Lung microvascular endothelial cell (primary cell): ENCODE measurements at regions not wholly inside any gene's neighbourhood (a gene's known extent, or its start where the extent isn't known, plus 50 kb on each side); places are given as distances from the start of the nearest gene placed in this dataset.
"Not testable (repeated sequence)": the region's sequence is repeated elsewhere in the genome, so short reads cannot be mapped to it uniquely, and the experiment has no call there.

Source experiments
- DNase-seq, 2 donors: peaks; one replicate each; pipeline versions ENCODE4 v3.0.0 to v3.0.0-alpha.2; 2010; ENCODE audit warnings: low read depth in 2 of 2

DNA sequence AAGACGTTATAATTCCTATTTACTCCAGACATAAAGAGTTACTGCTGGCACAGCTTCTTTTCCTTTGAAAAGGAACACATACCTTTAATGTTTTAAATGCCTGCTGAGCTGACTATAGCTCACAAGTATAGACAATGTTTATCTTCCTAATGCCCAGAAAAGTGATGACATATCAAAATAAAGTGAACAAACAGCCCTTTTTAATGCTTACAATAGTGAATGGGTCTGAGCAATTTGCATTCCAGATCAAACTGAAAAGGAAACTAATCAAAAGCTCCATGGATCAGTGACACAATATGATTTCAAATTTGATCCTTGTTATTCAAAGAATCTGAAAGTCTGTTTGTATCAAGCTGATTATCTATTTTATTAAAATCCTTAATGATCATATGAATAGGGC, 233.6 kb upstream of the SEMA3E start:
- no peak for DNase-seq

DNA sequence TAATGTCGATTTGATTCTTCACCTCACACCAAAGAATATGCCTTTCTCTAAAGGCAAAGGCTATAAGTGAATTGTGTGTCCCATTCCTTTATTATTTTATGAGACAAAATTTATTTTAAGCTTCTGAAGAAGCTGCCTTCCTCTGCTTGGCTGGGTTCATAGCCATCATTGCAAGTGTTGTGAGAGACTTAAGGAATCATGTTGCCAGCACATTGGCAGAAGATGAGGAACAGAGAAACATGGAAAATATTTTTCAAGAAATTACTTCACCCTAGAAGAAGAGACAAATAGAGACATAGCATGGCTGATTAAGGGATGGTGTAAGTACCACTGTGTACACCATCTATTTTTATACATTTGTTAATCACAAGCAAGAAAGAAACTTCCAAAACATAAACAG, 230.1 kb upstream of the SEMA3E start:
- no peak for DNase-seq

DNA sequence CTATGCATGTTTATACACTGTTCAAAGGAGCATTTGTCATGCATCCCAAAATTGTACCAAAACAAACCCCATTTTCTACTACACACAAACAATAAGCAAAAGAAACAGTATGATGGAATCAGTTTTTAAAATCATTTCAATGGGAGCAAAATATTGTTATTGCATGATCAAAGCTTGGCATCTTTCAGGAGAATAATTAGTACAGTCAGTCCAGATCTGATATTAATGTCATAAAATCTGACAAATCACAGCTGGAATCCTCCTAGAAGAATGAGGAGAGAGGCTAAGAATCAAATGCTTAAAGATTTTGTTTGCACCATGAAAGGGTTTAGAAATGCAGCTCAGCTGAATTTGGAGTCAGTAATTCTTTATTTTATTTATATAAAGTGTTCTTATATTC, 229.7 kb upstream of the SEMA3E start:
- DNase-seq: no peak

DNA sequence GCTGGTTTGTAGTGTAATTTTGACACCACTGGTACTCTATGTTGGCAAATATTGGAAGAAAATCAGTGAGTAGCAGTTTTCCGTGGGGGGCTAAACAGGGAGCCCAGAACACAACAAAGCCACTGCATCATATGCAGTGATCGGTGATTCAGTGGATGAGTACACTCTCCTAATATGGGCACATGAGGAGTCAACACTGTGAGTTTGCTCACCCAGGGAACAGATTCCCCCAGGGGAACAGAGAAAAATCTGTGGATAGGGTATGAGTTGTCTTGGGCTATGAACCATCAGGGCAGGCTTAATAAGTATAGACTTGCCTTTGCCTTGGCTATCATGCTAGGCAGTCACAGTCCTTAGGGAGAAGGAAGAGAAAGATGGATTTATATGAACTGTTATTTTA, 227.7 kb upstream of the SEMA3E start:
- no peak for DNase-seq

DNA sequence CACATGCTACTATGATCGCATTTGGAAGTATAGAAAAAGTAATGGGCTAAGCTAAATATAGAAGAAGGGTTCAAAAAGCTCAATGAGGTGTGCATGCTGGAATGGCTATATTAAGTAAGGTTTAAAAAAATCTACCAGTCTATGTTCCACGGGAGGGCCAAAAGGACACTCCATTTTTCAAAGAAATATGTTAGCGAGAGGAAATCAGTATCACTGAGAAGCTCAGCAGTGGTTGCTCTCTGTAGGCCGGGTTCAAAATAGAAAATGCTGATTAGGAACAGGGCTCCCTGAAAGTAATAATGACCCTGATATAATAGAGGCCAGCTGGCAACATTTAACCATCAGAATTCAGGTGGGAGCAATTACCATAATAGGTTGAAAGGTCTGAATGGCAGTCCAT, 224.5 kb upstream of the SEMA3E start:
- no peak for DNase-seq

DNA sequence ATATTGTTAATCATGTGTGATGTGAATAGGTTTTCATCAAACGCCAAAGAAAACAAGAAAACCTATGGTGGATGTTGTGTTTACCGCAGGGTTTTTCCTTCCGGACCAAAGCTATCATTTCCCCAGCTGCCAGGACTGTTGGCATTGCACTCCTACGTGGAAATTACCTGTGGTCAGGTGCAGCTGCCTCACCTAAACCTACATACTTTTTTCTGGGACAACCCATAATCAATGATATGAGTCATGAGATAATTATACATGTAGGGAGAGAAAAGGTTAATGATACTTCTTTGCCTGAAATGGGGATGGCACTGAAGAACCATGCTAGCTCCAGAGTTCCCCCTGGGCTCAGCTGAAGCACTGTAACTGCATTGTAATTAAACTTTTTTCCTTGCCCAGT, 223.6 kb upstream of the SEMA3E start:
- no peak for DNase-seq

DNA sequence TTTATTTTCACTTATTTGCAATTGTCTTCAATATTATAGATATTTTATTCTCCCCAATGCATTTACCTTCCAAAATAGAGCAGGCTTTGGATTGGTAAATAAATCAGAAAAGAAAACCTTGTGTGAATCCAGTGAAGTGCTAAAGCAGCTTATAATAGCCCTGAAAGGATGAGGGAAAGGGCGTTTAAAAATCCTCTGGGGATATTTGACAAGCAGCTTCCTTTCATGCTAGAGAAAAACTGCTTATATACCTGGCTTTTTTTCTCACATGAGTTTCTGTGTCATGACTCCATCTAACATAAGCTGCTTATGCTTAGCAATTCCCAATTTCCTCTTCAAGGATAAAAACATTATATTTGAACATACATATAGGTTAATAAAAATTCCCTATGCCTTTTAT, 221.6 kb upstream of the SEMA3E start:
- no peak for DNase-seq

DNA sequence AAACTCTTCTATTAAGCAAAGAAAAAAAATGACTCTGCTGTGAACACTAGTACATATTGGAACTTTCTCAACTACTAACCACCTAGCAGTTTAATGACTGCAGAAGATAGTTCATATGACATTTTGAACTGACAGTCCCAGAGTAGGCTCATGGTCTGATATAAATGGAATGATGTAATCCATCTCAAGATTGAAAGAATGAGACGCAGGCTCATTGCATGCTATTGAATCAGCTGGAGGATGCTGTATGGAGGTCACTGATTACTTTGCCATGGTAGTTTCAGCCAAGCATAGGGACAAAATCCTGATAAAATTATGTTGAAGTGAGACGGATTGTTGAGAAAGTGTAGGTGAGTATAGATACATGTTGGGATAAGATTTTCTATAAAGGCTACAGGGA, 217.6 kb upstream of the SEMA3E start:
- no peak for DNase-seq

DNA sequence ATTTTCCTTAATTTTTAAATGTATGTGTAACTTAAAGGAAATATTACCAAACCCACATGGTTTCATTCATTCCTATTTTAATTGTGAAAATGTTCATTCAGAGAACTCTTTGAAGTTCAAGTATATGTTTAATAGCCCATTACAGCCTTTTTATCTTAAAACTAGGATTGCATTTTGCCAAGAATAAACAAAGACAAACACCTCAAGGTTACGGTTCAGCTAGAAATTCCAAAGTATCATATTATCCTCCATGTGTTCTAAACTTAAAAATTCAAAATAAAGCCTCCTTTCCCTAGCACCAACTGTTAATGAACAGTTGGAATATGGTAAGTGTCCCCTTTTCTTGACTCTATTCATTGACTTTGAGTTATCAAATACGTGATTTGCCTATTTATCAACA, 215.6 kb upstream of the SEMA3E start:
- DNase-seq: no peak

DNA sequence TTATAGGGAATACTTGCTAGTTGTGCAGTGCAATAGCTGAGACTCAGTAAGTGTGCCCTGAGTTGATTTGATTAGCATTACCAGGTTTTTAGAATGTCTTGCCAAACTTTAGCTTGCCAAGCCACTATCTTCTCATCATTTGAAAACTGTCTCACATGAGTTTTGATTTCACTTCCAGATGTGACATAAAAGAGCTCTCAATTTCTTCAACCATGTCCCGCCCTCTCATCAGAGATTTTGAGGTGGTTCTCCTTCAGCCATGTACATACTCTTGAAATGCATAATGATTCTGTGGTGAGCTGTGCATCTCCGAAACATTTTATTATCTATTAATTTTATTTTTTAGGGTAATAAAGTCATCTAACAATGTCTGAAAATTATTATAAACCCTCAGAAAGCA, 215.0 kb upstream of the SEMA3E start:
- no peak for DNase-seq

DNA sequence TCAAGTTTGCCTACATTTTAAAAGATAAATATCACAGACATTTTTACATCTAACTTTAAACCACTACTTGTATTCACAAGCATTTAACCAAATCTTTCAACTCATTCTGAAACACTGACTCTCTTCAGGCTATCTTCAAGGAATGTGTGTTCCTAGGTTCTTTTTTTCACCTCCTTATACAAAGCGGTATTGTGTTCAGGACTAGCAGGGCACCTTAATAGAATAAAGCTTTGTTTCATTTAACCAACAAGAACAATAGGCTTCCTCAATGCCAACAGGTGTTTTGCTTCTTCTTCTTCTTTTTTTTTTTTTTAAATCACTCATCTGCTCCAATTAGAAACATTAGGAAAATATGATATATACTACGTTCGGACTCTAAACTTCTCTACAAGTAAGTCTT, 212.9 kb upstream of the SEMA3E start:
- no peak for DNase-seq

DNA sequence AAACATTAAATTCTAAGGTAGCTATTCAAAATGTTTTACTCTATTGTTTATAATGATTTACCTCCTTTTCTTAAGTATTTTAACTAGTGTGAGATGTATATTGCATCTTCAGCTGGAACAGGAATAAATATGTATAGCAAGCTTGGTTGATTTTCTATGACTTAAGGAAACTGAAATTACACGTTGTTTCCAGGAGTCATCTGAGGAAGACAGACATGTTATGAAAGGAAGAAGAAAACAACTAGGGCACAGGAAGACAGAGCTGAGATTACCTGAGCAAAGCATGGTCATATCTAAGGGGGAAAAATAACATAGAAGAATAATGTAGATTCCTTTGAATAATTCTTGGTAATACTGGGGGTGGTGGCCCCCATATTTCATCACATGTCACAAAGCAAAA, 210.9 kb upstream of the SEMA3E start:
- no peak for DNase-seq

DNA sequence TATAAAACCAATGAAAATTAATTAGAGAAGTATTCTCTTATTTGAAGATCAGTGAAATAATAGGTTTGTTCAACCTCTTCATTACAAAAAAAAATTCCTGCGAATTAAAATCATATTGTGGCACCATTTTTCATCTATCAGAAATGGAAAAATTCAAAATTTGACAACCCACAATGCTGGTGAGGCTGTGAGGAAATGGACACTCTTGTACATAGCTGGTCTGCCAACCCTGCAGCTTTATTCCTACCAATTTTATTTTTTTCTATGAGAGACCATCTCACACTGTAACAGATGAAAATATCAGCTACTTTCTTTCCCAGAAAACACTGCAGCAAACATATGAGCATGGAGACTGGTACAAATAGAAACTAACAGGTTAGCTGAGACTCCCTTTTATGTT, 208.8 kb upstream of the SEMA3E start:
- DNase-seq: no peak

DNA sequence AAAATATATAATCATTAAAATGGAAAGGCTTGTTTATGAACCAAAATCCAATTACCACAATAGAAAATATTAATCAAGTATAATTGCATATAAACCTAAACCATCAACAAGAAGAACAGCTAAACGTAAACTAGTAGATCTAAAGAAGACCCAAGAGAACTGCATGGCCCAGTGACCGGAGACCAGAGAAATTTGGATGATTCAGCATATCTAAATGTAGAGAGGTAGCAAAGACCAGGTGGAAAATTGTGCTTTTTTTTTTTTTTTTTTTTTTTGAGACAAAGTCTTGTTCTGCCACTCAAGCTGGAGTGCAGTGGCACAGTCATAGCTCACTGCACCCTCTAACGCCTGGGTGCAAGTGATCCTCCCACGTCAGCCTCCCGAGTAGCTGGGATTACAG, 207.2 kb upstream of the SEMA3E start:
- no peak for DNase-seq

DNA sequence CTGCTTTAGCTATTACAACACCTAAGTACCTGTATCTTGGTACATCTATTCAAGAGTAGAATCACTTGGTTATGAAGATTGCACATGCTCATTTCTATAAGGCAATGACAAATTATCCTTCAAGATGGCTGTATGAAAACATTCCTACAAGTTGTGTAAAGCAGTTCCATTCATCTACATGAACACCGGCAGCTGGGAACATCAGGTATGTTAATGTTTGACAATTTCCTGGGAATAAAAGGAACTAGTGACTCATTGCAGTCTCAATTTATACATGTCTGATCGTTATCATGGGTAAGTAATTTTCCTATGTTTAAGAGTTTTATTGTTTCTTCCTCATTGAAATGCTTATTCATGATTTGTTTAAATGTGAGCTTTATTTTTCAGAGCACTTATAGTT, 203.2 kb upstream of the SEMA3E start:
- DNase-seq: peak in 1 of 2 donors; percentile 9

DNA sequence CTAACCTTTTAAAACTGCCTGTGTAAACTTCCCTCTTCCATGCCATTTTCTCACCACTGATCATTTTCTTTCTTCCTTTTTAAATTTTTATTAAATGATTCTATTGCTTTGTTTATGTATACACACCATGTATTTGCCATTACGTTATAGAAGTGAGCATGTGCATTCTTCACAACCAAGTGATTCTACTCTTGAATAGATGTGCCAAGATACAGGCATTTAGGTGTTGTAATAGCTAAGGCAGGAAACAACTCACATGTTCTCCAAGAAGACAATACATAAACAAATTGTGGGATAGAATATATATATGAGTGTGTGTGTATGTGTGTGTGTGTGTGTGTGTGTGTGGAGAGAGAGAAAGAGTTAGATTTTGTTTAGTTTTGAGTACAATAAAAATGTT, 202.6 kb upstream of the SEMA3E start:
- DNase-seq: no peak

DNA sequence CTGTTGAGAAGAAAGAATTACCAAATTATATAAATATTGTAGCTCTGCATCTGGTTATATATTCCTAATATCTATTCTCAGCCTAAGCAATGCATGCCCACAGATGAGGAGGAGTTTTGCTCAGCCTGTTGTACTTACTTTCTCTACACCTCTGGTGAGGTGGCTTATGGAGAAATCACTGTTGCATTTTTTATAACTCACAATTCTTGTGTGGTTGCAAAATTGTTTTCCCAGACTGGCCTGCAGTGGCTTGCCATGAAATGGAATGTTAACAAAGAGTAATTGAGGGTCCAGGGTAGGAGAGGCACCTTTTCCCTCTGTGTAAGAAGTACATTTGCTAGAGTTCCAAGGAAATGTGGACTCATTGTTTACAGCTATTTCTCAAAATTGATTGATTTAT, 202.0 kb upstream of the SEMA3E start:
- DNase-seq: no peak

DNA sequence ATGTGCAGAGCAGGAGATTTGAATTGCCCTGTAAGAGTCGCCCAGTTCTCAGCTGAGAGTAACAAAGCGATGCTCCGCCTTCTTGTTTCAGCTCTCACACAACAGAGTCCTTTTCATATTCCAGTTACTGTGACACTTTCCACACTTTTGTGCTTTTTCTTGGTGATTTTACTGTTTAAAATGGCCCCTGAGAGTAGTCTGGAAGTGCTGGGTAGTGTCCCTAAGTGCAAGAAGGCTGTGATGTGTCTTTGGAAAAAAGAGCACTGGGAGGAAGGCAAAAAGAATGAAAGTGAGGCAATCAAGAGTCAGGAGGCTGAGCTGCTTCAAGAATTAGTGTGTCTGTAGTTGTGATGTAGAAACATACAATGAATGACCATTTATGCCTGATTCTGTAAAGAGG, 201.2 kb upstream of the SEMA3E start:
- no peak for DNase-seq

DNA sequence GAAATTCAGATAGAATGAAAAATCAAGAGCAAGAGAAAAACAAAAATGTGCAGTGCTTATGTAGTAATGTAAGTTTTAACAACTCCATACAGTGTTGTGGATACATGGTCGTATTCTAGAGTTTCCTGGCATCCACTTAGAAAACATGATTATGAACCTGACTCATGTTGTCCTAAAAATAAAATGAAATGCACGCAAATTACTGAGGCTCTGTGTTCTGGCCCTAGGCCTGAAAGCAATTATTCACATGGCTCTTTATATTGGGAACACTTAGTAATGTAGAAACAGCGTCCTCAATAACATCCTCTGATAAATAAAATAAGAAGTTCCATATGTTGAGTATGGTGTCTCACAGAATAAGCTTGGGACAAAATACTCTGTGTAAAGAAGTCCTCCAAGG, 200.2 kb upstream of the SEMA3E start:
- DNase-seq: no peak

DNA sequence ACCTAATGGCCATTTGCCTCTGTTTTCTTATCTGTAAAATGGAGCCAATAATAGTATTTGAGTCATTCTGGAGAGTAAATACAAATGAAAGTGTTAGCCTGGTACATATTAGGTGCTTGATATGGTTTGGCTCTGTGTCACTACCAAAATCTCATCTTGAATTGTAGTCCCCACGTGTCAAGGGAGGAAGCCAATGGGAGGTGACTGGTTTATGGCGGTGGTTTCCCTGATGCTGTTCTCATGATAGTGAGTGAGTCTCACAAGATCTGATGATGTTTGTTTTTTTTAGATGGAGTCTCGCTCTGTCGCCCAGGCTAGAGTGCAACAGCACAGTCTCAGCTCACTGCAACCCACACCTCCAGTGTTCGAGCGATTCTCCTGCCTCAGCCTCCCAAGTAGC, 194.0 kb upstream of the SEMA3E start:
- DNase-seq: no peak

DNA sequence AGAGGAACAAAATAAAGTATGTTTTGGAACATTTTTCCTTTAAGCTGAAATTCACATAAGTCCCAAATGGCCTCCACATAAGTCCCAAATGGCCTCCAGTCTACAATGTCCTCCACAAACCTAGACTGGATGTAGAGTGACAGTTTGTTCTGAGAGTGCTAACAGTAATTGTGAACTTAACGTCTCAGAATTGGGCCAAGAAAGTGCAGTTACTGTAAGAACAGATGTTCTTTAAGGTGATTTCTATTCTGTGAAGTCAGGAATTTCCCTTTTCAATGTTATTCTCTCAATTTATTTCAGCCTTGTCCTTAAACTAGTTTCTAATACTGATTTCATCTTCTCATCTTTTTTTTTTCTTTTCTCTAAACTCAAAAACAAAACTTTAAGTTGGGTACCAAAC, 188.7 kb upstream of the SEMA3E start:
- DNase-seq: no peak

DNA sequence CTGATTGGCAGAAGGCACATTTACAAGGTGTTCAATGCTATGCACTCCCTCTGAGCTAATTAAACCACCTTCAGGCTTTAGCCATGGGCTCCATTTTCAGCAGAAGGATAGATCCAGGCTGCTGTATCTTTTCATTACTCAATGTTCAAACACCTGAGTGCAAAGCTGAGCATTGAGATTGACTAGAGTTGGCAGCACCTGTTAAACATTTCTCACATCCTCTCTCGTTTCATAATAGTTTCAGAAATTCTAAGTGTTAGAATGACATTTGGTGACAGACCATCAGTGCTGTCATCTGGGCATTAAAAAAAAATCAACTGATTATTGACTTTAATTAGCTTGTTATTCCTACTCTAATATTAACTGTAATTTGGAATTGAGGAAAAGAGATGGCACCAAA, 187.1 kb upstream of the SEMA3E start:
- no peak for DNase-seq

DNA sequence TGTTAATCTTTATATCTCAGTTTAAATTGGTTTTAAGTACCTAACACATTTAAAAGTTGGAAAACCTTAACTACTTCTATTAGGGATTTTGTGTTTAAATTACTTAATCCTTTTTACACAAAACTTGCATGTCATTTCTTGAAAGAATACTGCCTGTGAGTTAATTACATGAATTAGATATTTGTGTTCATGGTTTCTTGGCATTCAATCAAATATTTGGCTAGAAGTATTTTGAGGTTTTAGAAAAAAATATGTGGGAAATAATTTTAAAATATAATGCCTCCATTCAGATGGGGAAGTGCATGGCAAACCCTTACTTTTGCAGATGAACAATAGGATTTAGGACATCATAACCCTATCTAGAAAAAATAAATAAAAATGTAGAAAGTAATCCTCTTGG, 186.5 kb upstream of the SEMA3E start:
- DNase-seq: no peak

DNA sequence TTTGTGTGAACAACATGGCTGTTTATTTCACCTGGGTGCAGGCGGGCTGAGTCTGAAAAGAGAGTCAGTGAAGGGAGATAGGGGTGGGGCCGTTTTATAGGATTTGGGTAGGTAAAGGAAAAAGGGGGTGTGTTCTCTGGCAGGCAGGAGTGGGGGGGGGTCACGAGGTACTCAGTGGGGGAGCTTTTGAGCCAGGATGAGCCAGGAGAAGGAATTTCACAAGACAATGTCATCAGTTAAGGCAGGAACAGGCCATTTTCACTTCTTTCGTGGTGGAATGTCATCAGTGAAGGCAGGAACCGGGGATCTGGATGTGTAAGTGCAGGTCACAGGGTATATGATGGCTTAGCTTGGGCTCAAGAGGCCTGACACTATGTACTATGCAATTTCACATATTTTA, 184.8 kb upstream of the SEMA3E start:
- DNase-seq: not testable (repeated sequence)

DNA sequence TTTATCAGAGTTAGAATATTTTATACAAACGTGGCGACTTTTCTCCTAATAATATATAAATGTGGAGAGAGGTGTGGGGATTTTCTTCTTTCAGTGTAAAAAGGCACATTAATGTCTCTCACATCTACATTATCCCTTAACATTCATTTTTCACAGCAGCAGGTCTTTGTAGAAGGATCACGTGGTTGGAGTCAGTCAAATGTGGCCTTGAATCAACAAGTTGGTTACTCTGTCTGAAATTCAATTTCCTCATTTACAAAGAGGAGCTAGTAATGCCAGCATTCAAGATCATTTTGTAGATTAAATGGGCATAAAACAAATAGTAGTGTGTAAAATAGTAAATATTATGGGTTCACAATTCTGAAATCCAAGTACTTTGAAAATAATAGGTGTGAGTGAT, 183.1 kb upstream of the SEMA3E start:
- no peak for DNase-seq
